ENCODE measurements at regions not wholly inside any gene's neighbourhood (a gene's known extent, or its start where the extent isn't known, plus 50 kb on each side); places are given as distances from the start of the nearest gene placed in this dataset.

DNA sequence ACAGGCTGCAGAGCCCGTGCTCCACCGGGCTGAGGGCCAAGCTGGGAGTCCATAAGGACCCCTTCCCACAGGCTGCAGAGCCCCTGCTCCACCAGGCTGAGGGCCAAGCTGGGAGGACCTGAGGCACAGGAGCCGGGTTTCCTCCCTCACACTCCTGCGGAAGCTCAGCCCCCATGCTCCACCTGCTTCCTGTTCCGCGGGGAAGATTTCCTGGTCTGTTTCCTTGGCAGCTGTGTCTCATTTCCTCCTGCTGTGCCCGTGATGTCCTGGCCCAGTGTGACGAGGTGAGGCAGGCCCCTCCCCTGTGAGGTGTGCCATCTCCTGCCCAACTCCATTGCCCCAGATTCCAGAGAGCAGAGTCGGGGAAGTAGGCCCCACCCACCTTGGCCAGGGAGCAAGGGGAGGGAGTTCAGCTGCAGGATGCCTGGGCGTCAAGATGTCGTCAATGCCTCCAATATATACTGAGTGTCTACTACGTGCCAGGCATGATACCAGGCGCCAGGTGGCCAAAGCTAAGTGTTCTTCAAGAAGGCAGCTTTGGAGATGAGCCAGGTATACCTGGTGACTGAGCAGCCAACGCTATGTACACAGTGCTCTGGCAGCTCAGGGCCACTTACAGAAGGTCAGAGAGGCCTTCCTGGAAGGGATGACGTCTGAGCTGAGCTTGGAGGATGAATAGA is 58.8 kb downstream of the NAV1 start:
- no peak overlapping the region for H3K4me3 ChIP-seq (ENCODE audit: low read length)
- no peak overlapping the region for H2AFZ ChIP-seq (ENCODE audit: low read depth, low read length)
- 0 out of 2 replicates have a peak, but pooled peaks cover 4% of the 10 kb centered on the region for H3K27me3 ChIP-seq (ENCODE audit: low read depth, low read length)
- no peak overlapping the region for H3K9ac ChIP-seq (ENCODE audit: low read length)
- peaks cover 31% of the 10 kb centered on the region for H3K4me1 ChIP-seq (ENCODE audit: low read length)
- H3K36me3 ChIP-seq (replicated peaks; ENCODE audit: low read depth, low read length), result no peaks in the 10 kb centered on the region
- no peak overlapping the region for H3K27ac ChIP-seq (ENCODE audit: low read length)
- no peak overlapping the region for H3K4me2 ChIP-seq (ENCODE audit: low read length)
- no peaks in the 10 kb centered on the region for H3K79me2 ChIP-seq (ENCODE audit: low read length)
- H3K9me3 ChIP-seq (ENCODE audit: insufficient read depth, low read length), result no peaks in the 10 kb centered on the region
- no peaks in the 10 kb centered on the region for H4K20me1 ChIP-seq (ENCODE audit: insufficient read depth, low read length)
- TF ChIP-seq EZH2phosphoT487 (IDR thresholded peaks at IDR 0.05; ENCODE audit: low read depth), result no peak
- TF ChIP-seq, protein P1, sequence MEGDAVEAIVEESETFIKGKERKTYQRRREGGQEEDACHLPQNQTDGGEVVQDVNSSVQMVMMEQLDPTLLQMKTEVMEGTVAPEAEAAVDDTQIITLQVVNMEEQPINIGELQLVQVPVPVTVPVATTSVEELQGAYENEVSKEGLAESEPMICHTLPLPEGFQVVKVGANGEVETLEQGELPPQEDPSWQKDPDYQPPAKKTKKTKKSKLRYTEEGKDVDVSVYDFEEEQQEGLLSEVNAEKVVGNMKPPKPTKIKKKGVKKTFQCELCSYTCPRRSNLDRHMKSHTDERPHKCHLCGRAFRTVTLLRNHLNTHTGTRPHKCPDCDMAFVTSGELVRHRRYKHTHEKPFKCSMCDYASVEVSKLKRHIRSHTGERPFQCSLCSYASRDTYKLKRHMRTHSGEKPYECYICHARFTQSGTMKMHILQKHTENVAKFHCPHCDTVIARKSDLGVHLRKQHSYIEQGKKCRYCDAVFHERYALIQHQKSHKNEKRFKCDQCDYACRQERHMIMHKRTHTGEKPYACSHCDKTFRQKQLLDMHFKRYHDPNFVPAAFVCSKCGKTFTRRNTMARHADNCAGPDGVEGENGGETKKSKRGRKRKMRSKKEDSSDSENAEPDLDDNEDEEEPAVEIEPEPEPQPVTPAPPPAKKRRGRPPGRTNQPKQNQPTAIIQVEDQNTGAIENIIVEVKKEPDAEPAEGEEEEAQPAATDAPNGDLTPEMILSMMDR (IDR thresholded peaks at IDR 0.05; ENCODE audit: low read depth, low read length), result no peak

DNA sequence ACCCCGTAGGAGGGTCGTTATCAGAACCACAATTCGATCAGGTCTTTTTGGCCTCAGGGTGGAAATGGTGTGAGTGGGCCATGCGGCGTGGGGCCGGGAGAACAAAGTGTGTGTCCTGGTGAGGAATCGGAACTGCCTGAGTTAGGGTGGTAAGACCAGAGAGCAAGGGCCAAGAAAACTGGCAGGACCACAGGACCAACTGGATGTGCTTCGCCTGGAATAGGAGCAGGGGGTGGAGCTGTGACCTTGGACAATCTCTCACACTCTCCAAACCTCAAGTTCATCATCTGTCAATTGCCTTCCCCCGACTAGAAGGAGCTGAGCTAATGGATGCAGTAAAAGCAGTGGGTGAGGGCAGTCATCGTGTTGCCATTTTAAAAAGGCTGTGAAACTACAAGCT is 59.5 kb downstream of the NAV1 start:
- no peaks in the 10 kb centered on the region for H3K79me2 ChIP-seq (ENCODE audit: low read length)
- H3K27ac ChIP-seq (ENCODE audit: low read length), result no peak overlapping the region
- TF ChIP-seq, protein P1 (IDR thresholded peaks at IDR 0.05; ENCODE audit: low read depth, low read length), result no peak
- no peak for TF ChIP-seq EZH2phosphoT487 (IDR thresholded peaks at IDR 0.05; ENCODE audit: low read depth)
- H3K9ac ChIP-seq (ENCODE audit: low read length), result no peak overlapping the region
- H3K4me2 ChIP-seq (ENCODE audit: low read length), result no peak overlapping the region
- no peak overlapping the region for H2AFZ ChIP-seq (ENCODE audit: low read depth, low read length)
- H3K27me3 ChIP-seq (ENCODE audit: low read depth, low read length), result 0 out of 2 replicates have a peak, but pooled peaks cover 4% of the 10 kb centered on the region
- H3K9me3 ChIP-seq (ENCODE audit: insufficient read depth, low read length), result no peaks in the 10 kb centered on the region
- peaks cover 33% of the 10 kb centered on the region for H3K4me1 ChIP-seq (ENCODE audit: low read length)
- H4K20me1 ChIP-seq (ENCODE audit: insufficient read depth, low read length), result no peaks in the 10 kb centered on the region
- H3K36me3 ChIP-seq (replicated peaks; ENCODE audit: low read depth, low read length), result no peaks in the 10 kb centered on the region
- no peak overlapping the region for H3K4me3 ChIP-seq (ENCODE audit: low read length)

DNA sequence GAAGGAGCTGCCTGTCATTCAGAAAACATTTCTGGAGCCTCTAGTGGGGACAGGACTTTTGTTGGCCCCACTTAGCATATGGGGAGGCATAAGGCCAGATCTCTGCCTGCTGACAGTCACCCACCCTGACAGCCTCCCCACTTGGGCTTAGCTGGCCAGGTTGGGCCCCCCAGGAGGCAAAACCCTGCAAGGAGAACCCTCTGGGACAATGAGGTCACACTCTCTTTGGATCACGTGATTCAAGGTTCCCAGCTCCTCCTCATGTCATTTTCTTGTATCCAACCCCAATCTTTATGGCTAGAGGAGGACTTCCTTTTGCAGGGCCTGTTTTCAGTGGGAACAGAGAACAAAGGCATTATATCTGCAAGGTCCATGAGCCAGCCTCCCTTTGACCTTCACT is 60.0 kb downstream of the NAV1 start:
- no peak overlapping the region for H3K9ac ChIP-seq (ENCODE audit: low read length)
- H3K4me2 ChIP-seq (ENCODE audit: low read length), result no peak overlapping the region

DNA sequence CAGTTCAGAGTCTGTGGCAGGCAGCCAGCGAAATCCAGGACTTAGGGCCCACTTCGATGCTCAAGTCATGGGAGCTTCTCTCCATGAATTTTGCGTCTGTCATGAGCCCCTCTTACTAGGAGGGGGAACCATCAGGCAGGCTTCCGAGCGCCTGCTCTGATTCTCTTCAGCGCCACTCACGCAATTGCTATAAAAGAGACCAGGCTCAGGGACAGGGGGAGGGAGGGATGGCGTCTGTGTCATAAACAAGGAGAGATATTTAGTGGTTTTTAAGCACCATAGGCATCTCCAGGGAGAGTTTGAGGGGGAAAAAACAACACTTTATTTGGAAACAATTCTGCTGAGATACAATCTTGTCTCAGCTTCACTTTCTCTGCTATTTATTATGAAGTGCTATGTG is 60.6 kb downstream of the NAV1 start:
- H2AFZ ChIP-seq (ENCODE audit: low read depth, low read length), result no peak overlapping the region
- H3K27me3 ChIP-seq (ENCODE audit: low read depth, low read length), result 0 out of 2 replicates have a peak, but pooled peaks cover 4% of the 10 kb centered on the region
- no peak overlapping the region for H3K4me3 ChIP-seq (ENCODE audit: low read length)
- H3K4me2 ChIP-seq (ENCODE audit: low read length), result peak overlapping the region; percentile 67; the same call in 1 of the 2 replicates
- no peaks in the 10 kb centered on the region for H3K79me2 ChIP-seq (ENCODE audit: low read length)
- peak overlapping the region; percentile 29; the same call in 1 of the 2 replicates for H3K9ac ChIP-seq (ENCODE audit: low read length)
- H4K20me1 ChIP-seq (ENCODE audit: insufficient read depth, low read length), result no peaks in the 10 kb centered on the region
- peaks cover 39% of the 10 kb centered on the region for H3K4me1 ChIP-seq (ENCODE audit: low read length)
- H3K27ac ChIP-seq (ENCODE audit: low read length), result peak overlapping the region; percentile 73
- no peaks in the 10 kb centered on the region for H3K36me3 ChIP-seq (replicated peaks; ENCODE audit: low read depth, low read length)
- TF ChIP-seq, protein P1 (IDR thresholded peaks at IDR 0.05; ENCODE audit: low read depth, low read length), result no peak
- no peak for TF ChIP-seq EZH2phosphoT487 (IDR thresholded peaks at IDR 0.05; ENCODE audit: low read depth)
- no peaks in the 10 kb centered on the region for H3K9me3 ChIP-seq (ENCODE audit: insufficient read depth, low read length)

More for the DNA sequence above, 60.0 kb downstream of the NAV1 start:
- Histone ChIP-seq H3K79me2 (ENCODE audit: low read length) (no peaks in the 10 kb centered on the region), H3K4me3 (ENCODE audit: low read length) (no peak overlapping the region), H3K36me3 (replicated peaks; ENCODE audit: low read depth, low read length) (no peaks in the 10 kb centered on the region), H2AFZ (ENCODE audit: low read depth, low read length) (no peak overlapping the region), H3K9me3 (ENCODE audit: insufficient read depth, low read length) (no peaks in the 10 kb centered on the region), H4K20me1 (ENCODE audit: insufficient read depth, low read length) (no peaks in the 10 kb centered on the region), H3K4me1 (ENCODE audit: low read length) (peaks cover 39% of the 10 kb centered on the region), H3K27ac (ENCODE audit: low read length) (no peak overlapping the region), H3K27me3 (ENCODE audit: low read depth, low read length) (0 out of 2 replicates have a peak, but pooled peaks cover 4% of the 10 kb centered on the region)
- no peak for TF ChIP-seq EZH2phosphoT487 (IDR thresholded peaks at IDR 0.05; ENCODE audit: low read depth)
- TF ChIP-seq, protein P1 (IDR thresholded peaks at IDR 0.05; ENCODE audit: low read depth, low read length), result no peak

All from OCI-LY3 (cell line).